ENCODE measurements at regions not wholly inside any gene's neighbourhood (a gene's known extent, or its start where the extent isn't known, plus 50 kb on each side); places are given as distances from the start of the nearest gene placed in this dataset.

GRCh38 chr15:95799286-95800200 lies 531.0 kb upstream of the NR2F2 start:
- no peak for DNase-seq
- CTCF ChIA-PET = interaction anchor here (0.7 kb wide), 1 partner anchor 18 kb away, joined by 3 read pairs; no protein-coding TSS in a partner anchor
- Mint-ChIP-seq H3K27ac (no peak overlapping the region), H3K27me3 (peaks cover 3% of the 10 kb centered on the region), H3K9me3 (no peaks in the 10 kb centered on the region), H3K36me3 (no peaks in the 10 kb centered on the region), H3K4me1 (peaks cover 2% of the 10 kb centered on the region), H3K4me3 (no peak overlapping the region)

- H3K9me3 Mint-ChIP-seq = no peaks in the 10 kb centered on the region
- no peak overlapping the region for H3K4me3 Mint-ChIP-seq
- no peak for DNase-seq
- H3K36me3 Mint-ChIP-seq = no peaks in the 10 kb centered on the region
- peaks cover 2% of the 10 kb centered on the region for H3K4me1 Mint-ChIP-seq
- H3K27me3 Mint-ChIP-seq = no peaks in the 10 kb centered on the region
- CTCF ChIA-PET = no interaction called here
- H3K27ac Mint-ChIP-seq = no peak overlapping the region
Observed at GRCh38 chr15:95804484-95804883, 526.0 kb upstream of the NR2F2 start.

GRCh38 chr15:95812491-95812890 lies 518.0 kb upstream of the NR2F2 start:
- H3K36me3 Mint-ChIP-seq = no peaks in the 10 kb centered on the region
- H3K9me3 Mint-ChIP-seq = no peaks in the 10 kb centered on the region
- H3K4me1 Mint-ChIP-seq = no peaks in the 10 kb centered on the region
- DNase-seq = no peak
- peaks cover 9% of the 10 kb centered on the region for H3K27me3 Mint-ChIP-seq
- H3K4me3 Mint-ChIP-seq = no peak overlapping the region
- H3K27ac Mint-ChIP-seq = no peak overlapping the region
- CTCF ChIA-PET = no interaction called here

GRCh38 chr15:95814908-95815307 lies 515.6 kb upstream of the NR2F2 start:
- H3K27me3 Mint-ChIP-seq = peaks cover 13% of the 10 kb centered on the region
- no peak overlapping the region for H3K4me3 Mint-ChIP-seq
- no peak for DNase-seq
- CTCF ChIA-PET = no interaction called here
- no peaks in the 10 kb centered on the region for H3K4me1 Mint-ChIP-seq
- no peaks in the 10 kb centered on the region for H3K36me3 Mint-ChIP-seq
- H3K27ac Mint-ChIP-seq = no peak overlapping the region
- H3K9me3 Mint-ChIP-seq = no peaks in the 10 kb centered on the region

GRCh38 chr15:95816591-95816990 lies 513.9 kb upstream of the NR2F2 start:
- Mint-ChIP-seq H3K27me3 (peaks cover 13% of the 10 kb centered on the region), H3K4me3 (no peak overlapping the region), H3K9me3 (no peaks in the 10 kb centered on the region), H3K27ac (no peak overlapping the region), H3K4me1 (no peaks in the 10 kb centered on the region), H3K36me3 (no peaks in the 10 kb centered on the region)
- DNase-seq = no peak
- CTCF ChIA-PET = interaction anchor here (0.6 kb wide), 1 partner anchor 9 kb away, joined by 4 read pairs; no protein-coding TSS in a partner anchor

GRCh38 chr15:95822961-95823360 lies 507.5 kb upstream of the NR2F2 start:
- peaks cover 8% of the 10 kb centered on the region for H3K27me3 Mint-ChIP-seq
- no peaks in the 10 kb centered on the region for H3K36me3 Mint-ChIP-seq
- no peak overlapping the region for H3K27ac Mint-ChIP-seq
- CTCF ChIA-PET = no interaction called here
- no peaks in the 10 kb centered on the region for H3K9me3 Mint-ChIP-seq
- H3K4me3 Mint-ChIP-seq = no peak overlapping the region
- no peak for DNase-seq
- no peaks in the 10 kb centered on the region for H3K4me1 Mint-ChIP-seq

GRCh38 chr15:95825208-95825607 lies 505.3 kb upstream of the NR2F2 start:
- Mint-ChIP-seq H3K4me3 (no peak overlapping the region), H3K9me3 (no peaks in the 10 kb centered on the region), H3K27ac (no peak overlapping the region), H3K27me3 (peaks cover 4% of the 10 kb centered on the region), H3K36me3 (no peaks in the 10 kb centered on the region), H3K4me1 (no peaks in the 10 kb centered on the region)
- CTCF ChIA-PET = interaction anchor here (0.6 kb wide), 1 partner anchor 9 kb away, joined by 4 read pairs; no protein-coding TSS in a partner anchor
- DNase-seq = no peak

GRCh38 chr15:95825671-95826411 lies 504.7 kb upstream of the NR2F2 start:
- H3K27ac Mint-ChIP-seq = no peak overlapping the region
- H3K9me3 Mint-ChIP-seq = no peaks in the 10 kb centered on the region
- CTCF ChIA-PET = interaction anchor here (0.6 kb wide), 1 partner anchor 9 kb away, joined by 4 read pairs; no protein-coding TSS in a partner anchor
- no peak for DNase-seq
- no peaks in the 10 kb centered on the region for H3K36me3 Mint-ChIP-seq
- H3K4me3 Mint-ChIP-seq = no peak overlapping the region
- H3K27me3 Mint-ChIP-seq = peaks cover 4% of the 10 kb centered on the region
- H3K4me1 Mint-ChIP-seq = no peaks in the 10 kb centered on the region

GRCh38 chr15:95826412-95827195 lies 503.9 kb upstream of the NR2F2 start:
- Mint-ChIP-seq H3K9me3 (no peaks in the 10 kb centered on the region), H3K27me3 (peaks cover 8% of the 10 kb centered on the region), H3K4me1 (no peaks in the 10 kb centered on the region), H3K27ac (no peak overlapping the region), H3K4me3 (no peak overlapping the region), H3K36me3 (no peaks in the 10 kb centered on the region)
- CTCF ChIA-PET = interaction anchor here (0.6 kb wide), 1 partner anchor 566 kb away, joined by 3 read pairs; no protein-coding TSS in a partner anchor
- DNase-seq = peak; percentile 28

GRCh38 chr15:95829062-95829461 lies 501.4 kb upstream of the NR2F2 start:
- Mint-ChIP-seq H3K4me1 (no peaks in the 10 kb centered on the region), H3K4me3 (no peak overlapping the region), H3K27ac (no peak overlapping the region), H3K9me3 (no peaks in the 10 kb centered on the region), H3K27me3 (peaks cover 10% of the 10 kb centered on the region), H3K36me3 (no peaks in the 10 kb centered on the region)
- CTCF ChIA-PET = interaction anchor here (1.3 kb wide), 1 partner anchor 33 kb away, joined by 3 read pairs; no protein-coding TSS in a partner anchor
- DNase-seq = no peak

GRCh38 chr15:95830281-95830680 lies 500.2 kb upstream of the NR2F2 start:
- H3K9me3 Mint-ChIP-seq = no peaks in the 10 kb centered on the region
- H3K4me3 Mint-ChIP-seq = no peak overlapping the region
- no peaks in the 10 kb centered on the region for H3K36me3 Mint-ChIP-seq
- peaks cover 13% of the 10 kb centered on the region for H3K27me3 Mint-ChIP-seq
- no peak for DNase-seq
- H3K27ac Mint-ChIP-seq = no peak overlapping the region
- CTCF ChIA-PET = no interaction called here
- H3K4me1 Mint-ChIP-seq = no peaks in the 10 kb centered on the region

- Mint-ChIP-seq H3K9me3 (no peaks in the 10 kb centered on the region), H3K36me3 (no peaks in the 10 kb centered on the region), H3K4me3 (no peak overlapping the region), H3K27me3 (peaks cover 9% of the 10 kb centered on the region), H3K4me1 (no peaks in the 10 kb centered on the region), H3K27ac (no peak overlapping the region)
- CTCF ChIA-PET = no interaction called here
- DNase-seq = no peak
Observed at GRCh38 chr15:95832668-95833067, 497.8 kb upstream of the NR2F2 start.

GRCh38 chr15:95834028-95834804 lies 496.3 kb upstream of the NR2F2 start:
- Mint-ChIP-seq H3K27me3 (peaks cover 9% of the 10 kb centered on the region), H3K36me3 (no peaks in the 10 kb centered on the region), H3K4me3 (no peak overlapping the region), H3K27ac (no peak overlapping the region), H3K9me3 (no peaks in the 10 kb centered on the region), H3K4me1 (peaks cover 12% of the 10 kb centered on the region)
- no peak for DNase-seq
- CTCF ChIA-PET = no interaction called here
